Progenitor cell of endocrine pancreas (in vitro differentiated cells): ENCODE measurements at regions not wholly inside any gene's neighbourhood (a gene's known extent, or its start where the extent isn't known, plus 50 kb on each side); places are given as distances from the start of the nearest gene placed in this dataset.

Experiments used
- DNase-seq: peaks from one replicate; pipeline ENCODE4 v3.0.0; 2021; ENCODE audit warnings: low spot score; ENCODE audit not compliant: unreplicated experiment
- H3K27ac Mint-ChIP-seq: 2 replicates; pipeline ENCODE4 v1.8.0; 2021; ENCODE audit warnings: mild to moderate bottlenecking, moderate library complexity, mixed read lengths
- H3K27me3 Mint-ChIP-seq: 2 replicates; pipeline ENCODE4 v1.8.0; 2021; ENCODE audit warnings: mixed read lengths
- H3K36me3 Mint-ChIP-seq: 2 replicates; pipeline ENCODE4 v1.8.0; 2022; ENCODE audit warnings: mixed read lengths; ENCODE audit not compliant: insufficient read depth
- H3K4me1 Mint-ChIP-seq: 2 replicates; pipeline ENCODE4 v1.8.0; 2021; ENCODE audit warnings: low read depth, mixed read lengths
- H3K4me3 Mint-ChIP-seq: 2 replicates; pipeline ENCODE4 v1.8.0; 2021; ENCODE audit warnings: low read depth, mild to moderate bottlenecking, moderate library complexity, mixed read lengths
- H3K9me3 Mint-ChIP-seq: 2 replicates; pipeline ENCODE4 v1.8.0; 2021; ENCODE audit warnings: low read depth, mixed read lengths
- TF ChIP-seq, protein P1 (sequence below): fragments of 200-600 bp; sonication (generic); IDR thresholded peaks from one replicate; pipeline ENCODE4 v1.5.0; 2021; ENCODE audit warnings: antibody characterized with exemption, mild to moderate bottlenecking; ENCODE audit not compliant: unreplicated experiment

DNA sequence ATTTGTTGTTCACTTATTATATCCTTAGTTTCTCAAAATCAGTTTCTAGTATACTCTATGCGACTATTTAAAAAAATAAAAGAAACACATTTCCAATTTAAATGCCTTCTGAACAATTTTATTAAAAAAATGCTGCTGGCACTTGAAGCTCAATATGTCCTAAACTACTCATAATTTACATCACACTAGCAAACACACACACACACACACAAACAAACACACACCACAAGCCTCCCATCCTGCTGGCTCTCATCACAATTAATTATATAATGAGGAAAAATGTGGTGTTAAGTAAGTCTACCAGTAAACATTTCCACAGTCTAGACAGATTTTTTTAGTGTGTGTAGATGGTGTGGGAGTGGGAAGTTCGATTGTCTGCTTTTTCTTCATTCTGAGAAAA, 350.3 kb downstream of the AASDHPPT start:
- no peaks in the 10 kb centered on the region for H3K36me3 Mint-ChIP-seq

DNA sequence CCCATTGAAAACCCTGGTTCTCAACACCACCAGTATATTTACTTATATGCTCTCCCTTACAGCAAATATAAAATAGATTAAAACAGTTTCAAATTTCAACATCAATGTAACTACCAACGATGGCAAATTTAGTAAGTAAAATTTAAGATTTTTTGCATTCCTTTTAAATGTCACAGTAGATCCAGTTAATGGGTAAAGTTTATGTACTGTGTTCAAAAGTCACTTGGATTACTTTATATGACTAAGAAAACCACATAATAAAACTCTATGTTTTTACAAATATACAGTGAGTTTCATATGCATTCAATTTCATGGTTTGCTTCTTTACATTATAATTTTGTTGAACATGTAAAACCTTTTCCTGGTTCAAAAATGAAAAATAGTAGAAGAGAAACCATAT, 364.6 kb downstream of the AASDHPPT start:
- Mint-ChIP-seq H3K9me3 (peaks cover 2% of the 10 kb centered on the region), H3K4me1 (peaks cover 6% of the 10 kb centered on the region), H3K27me3 (no peaks in the 10 kb centered on the region), H3K27ac (no peak overlapping the region), H3K4me3 (no peak overlapping the region), H3K36me3 (no peaks in the 10 kb centered on the region)
- TF ChIP-seq, protein P1, sequence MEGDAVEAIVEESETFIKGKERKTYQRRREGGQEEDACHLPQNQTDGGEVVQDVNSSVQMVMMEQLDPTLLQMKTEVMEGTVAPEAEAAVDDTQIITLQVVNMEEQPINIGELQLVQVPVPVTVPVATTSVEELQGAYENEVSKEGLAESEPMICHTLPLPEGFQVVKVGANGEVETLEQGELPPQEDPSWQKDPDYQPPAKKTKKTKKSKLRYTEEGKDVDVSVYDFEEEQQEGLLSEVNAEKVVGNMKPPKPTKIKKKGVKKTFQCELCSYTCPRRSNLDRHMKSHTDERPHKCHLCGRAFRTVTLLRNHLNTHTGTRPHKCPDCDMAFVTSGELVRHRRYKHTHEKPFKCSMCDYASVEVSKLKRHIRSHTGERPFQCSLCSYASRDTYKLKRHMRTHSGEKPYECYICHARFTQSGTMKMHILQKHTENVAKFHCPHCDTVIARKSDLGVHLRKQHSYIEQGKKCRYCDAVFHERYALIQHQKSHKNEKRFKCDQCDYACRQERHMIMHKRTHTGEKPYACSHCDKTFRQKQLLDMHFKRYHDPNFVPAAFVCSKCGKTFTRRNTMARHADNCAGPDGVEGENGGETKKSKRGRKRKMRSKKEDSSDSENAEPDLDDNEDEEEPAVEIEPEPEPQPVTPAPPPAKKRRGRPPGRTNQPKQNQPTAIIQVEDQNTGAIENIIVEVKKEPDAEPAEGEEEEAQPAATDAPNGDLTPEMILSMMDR: no peak
- no peak for DNase-seq

More for the DNA sequence above, 350.3 kb downstream of the AASDHPPT start:
- no peaks in the 10 kb centered on the region for H3K27me3 Mint-ChIP-seq
- no peak for DNase-seq
- TF ChIP-seq, protein P1: no peak
- no peak overlapping the region for H3K27ac Mint-ChIP-seq
- no peaks in the 10 kb centered on the region for H3K9me3 Mint-ChIP-seq
- H3K4me3 Mint-ChIP-seq: no peak overlapping the region
- peaks cover 1% of the 10 kb centered on the region for H3K4me1 Mint-ChIP-seq

DNA sequence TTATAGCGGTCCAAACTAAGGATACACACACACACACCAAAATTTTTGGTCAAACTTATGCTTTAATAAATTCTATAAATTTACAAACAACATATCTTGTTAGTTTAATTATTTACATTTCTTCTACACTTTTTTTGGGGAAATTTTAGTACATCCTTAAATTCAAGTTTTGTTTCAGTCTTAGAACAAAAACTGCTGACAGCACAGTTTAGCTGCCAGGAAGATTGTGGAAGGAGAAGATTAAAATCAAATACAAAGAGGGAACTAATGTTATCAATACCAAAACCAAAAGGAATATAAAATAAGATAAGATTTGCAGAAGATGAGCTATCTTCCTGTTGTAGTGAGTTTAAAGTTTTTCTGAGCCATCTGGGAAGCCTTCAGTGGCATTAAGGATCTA, 368.8 kb downstream of the AASDHPPT start:
- TF ChIP-seq, protein P1: no peak
- H3K36me3 Mint-ChIP-seq: peaks cover 2% of the 10 kb centered on the region
- H3K4me1 Mint-ChIP-seq: peaks cover 16% of the 10 kb centered on the region
- peaks cover 5% of the 10 kb centered on the region for H3K9me3 Mint-ChIP-seq
- DNase-seq: no peak
- H3K27me3 Mint-ChIP-seq: no peaks in the 10 kb centered on the region
- H3K4me3 Mint-ChIP-seq: no peak overlapping the region
- no peak overlapping the region for H3K27ac Mint-ChIP-seq

DNA sequence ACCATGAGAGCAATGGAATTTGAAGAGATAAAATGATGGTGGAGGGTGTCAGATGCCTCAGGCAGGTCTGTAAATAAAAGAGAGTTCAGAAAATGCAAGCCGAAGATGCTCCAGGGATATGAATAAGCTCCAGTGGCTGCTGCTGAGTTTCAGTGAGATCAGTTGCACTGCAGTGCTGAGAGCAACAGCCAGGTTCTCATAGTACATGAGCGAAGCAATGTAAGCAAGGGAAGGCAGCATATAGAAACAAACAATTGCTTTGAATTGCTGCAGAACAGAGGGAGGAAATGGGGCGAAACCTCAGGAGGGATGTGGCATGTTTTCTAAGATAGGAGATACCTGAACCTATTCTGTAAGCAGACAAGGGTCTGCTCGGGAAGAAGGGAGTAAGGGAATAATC, 369.5 kb downstream of the AASDHPPT start:
- no peak overlapping the region for H3K27ac Mint-ChIP-seq
- H3K9me3 Mint-ChIP-seq: peaks cover 3% of the 10 kb centered on the region
- H3K4me1 Mint-ChIP-seq: peaks cover 16% of the 10 kb centered on the region
- peaks cover 3% of the 10 kb centered on the region for H3K36me3 Mint-ChIP-seq
- no peaks in the 10 kb centered on the region for H3K27me3 Mint-ChIP-seq
- no peak for DNase-seq
- no peak overlapping the region for H3K4me3 Mint-ChIP-seq
- TF ChIP-seq, protein P1: no peak

DNA sequence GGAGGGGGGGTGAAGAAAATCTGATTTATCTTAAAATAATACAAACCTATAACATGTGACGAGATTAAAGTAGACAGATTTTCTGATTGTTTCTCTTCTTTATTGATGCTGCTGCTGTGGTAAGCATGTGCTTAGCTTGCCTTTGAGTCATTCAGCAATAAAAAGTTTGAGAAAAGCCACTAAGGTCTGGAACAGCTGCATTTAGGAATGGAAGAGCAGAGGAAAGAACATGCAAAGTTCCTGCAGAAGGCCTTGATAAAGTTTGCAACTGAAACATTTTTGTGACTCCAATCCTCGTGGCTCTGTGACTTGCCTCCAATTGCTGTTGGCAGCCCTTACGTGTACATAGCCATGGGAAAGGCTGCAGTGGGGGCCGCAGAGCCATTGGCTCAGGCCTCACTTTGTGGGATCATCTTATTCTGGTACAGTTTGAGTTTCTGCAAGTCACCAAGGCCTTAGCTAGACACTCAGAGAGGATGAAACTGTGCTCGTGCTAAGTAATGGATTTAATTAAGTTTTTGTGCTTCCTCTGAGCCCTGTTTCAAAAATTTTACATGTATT, 370.2 kb downstream of the AASDHPPT start:
- Mint-ChIP-seq H3K36me3 (peaks cover 8% of the 10 kb centered on the region), H3K27me3 (no peaks in the 10 kb centered on the region), H3K9me3 (peaks cover 8% of the 10 kb centered on the region), H3K4me1 (peaks cover 16% of the 10 kb centered on the region), H3K4me3 (no peak overlapping the region), H3K27ac (no peak overlapping the region)
- DNase-seq: no peak
- TF ChIP-seq, protein P1: no peak
